Spleen (tissue), 11 donors: ENCODE measurements at regions not wholly inside any gene's neighbourhood (a gene's known extent, or its start where the extent isn't known, plus 50 kb on each side); places are given as distances from the start of the nearest gene placed in this dataset.

Source experiments
- DNase-seq: peaks from one replicate; pipeline ENCODE4 v3.0.0-alpha.2; 2020
- H3K27ac ChIP-seq, 8 donors: fragments of 200-600 bp; sonication (generic) in 7 of 8; 1 replicate in 4 of 8; 2 replicates in 4 of 8; pipeline versions ENCODE4 v1.5.0 to v1.8.0; 2016 to 2021; ENCODE audit warnings: inconsistent platforms in 4 of 8, mild to moderate bottlenecking in 4 of 8, moderate library complexity in 1 of 8
- H3K27me3 ChIP-seq, 7 donors: fragments of 200-600 bp; sonication (generic) in 6 of 7; replicated peaks in 1 of 7; 1 replicate in 4 of 7; 2 replicates in 3 of 7; pipeline versions ENCODE4 v1.5.0 to v1.8.0; 2016 to 2021; ENCODE audit warnings: inconsistent platforms in 3 of 7, mild to moderate bottlenecking in 1 of 7
- H3K36me3 ChIP-seq, 6 donors: fragments of 200-600 bp; sonication (generic) in 5 of 6; 1 replicate in 4 of 6; 2 replicates in 2 of 6; pipeline versions ENCODE4 v1.5.0 to v1.8.0; 2016 to 2021; ENCODE audit warnings: inconsistent platforms in 2 of 6
- H3K4me1 ChIP-seq, 6 donors: fragments of 200-600 bp; sonication (generic) in 5 of 6; 1 replicate in 3 of 6; 2 replicates in 3 of 6; pipeline versions ENCODE4 v1.5.0 to v1.8.0; 2016 to 2021; ENCODE audit warnings: inconsistent platforms in 3 of 6
- H3K4me3 ChIP-seq, 8 donors: fragments of 200-600 bp; sonication (generic) in 7 of 8; 1 replicate in 4 of 8; 2 replicates in 4 of 8; pipeline versions ENCODE4 v1.5.0 to v1.8.0; 2016 to 2021; ENCODE audit warnings: inconsistent platforms in 4 of 8, mild to moderate bottlenecking in 4 of 8, moderate library complexity in 2 of 8
- H3K9me3 ChIP-seq, 8 donors: fragments of 200-600 bp; sonication (generic) in 7 of 8; 1 replicate in 4 of 8; 2 replicates in 4 of 8; pipeline versions ENCODE4 v1.5.0 to v1.8.0; 2016 to 2021; ENCODE audit warnings: inconsistent platforms in 4 of 8
- POLR2A ChIP-seq, 3 donors: fragments of 450-650 bp; IDR thresholded peaks; one replicate each; pipeline ENCODE4 v1.5.1; 2017; ENCODE audit warnings: antibody characterized with exemption in 3 of 3, mild to moderate bottlenecking in 1 of 3
- POLR2AphosphoS5 ChIP-seq, 3 donors: sonication (generic); formaldehyde crosslinking; IDR thresholded peaks; one replicate each; pipeline ENCODE4 v1.5.1; 2017; ENCODE audit warnings: antibody characterized with exemption in 3 of 3
- WGBS, 5 donors: extraction: QIAGEN DNeasy Blood & Tissue Kit in 3 of 5; methylation state at CpG; one replicate each; pipeline versions ENCODE4 v1.1.5 to v1.1.7; 2013 to 2018; 5-methylcytosine and 5-hydroxymethylcytosine counted together
- intact Hi-C: fragments of 100-400 bp; cut with DNase I; formaldehyde crosslinking; loops from one replicate; pipeline ENCODE4 v1.15.0; 2023; ENCODE audit warnings: low total_unique reads
- TF ChIP-seq, protein P1 (sequence below), 11 experiments: fragments of 200-600 bp in 7 of 11; fragments of 450-650 bp in 4 of 11; sonication (generic) in 4 of 11; IDR thresholded peaks in 8 of 11; conservative IDR thresholded peaks in 3 of 11; 1 replicate in 7 of 11; 2 replicates in 4 of 11; pipeline versions ENCODE4 v1.4.0 to v1.8.0; 2016 to 2021; ENCODE audit warnings: antibody characterized with exemption in 11 of 11, inconsistent platforms in 4 of 11, mild to moderate bottlenecking in 1 of 11
- donor health status: healthy with polysubstance abuse.
- donor health status: DM: no; HTN: no; CAD: no; lungs with moderate emphysema.
- donor health status: DM: no; HTN: no; CAD: no.
- donor health status: Bipolar disorder and iron deficiency.
- donor health status: healthy.
- donor health status: DM: no; HTN: no; CAD: no.
- donor health status: DM: yes; HTN: yes; CAD: no.

DNA sequence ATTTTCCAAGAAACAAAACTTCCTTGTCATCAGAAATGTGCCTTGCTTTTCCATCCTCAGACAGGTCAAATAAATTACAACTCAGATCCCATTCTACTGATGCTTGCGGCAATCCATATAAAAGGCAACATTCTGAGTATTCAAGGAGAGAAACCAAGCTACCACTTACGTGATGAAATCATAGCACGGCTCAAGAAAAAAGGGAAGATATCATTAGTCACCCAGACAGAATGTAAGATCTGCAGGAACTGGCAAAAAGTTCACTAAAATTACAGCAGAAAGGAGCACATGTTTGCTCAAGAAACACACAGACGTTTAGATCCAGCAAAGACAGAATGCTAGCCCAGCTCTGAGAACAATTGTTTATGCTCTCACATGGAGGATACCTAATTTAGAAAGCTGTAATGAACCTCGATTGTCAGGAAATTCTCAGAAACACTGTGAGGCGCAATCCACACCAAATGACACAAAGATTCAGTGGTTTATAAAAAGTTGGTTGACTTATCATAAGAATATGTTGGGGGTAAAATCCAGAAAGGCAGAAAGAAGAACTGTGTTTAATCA lies 304.2 kb downstream of the ADGRG6 start:
- no peaks in the 10 kb centered on the region for H3K36me3 ChIP-seq
- peaks cover 0 to 13% (median 0%) of the 10 kb centered on the region in 7 donors for H3K27me3 ChIP-seq
- intact Hi-C loops: no loop called here
- WGBS, 5 donors: 29 to 38% (median 34%) methylated on average over 6 of the region's 6 CpGs
- H3K4me3 ChIP-seq: no peak overlapping the region
- H3K9me3 ChIP-seq: peaks cover 0 to 9% (median 0%) of the 10 kb centered on the region in 8 donors
- no peak for DNase-seq
- H3K27ac ChIP-seq: no peak overlapping the region
- no peaks in the 10 kb centered on the region for H3K4me1 ChIP-seq
- TF ChIP-seq POLR2A (IDR thresholded peaks at IDR 0.05): no peak
- TF ChIP-seq, protein P1, sequence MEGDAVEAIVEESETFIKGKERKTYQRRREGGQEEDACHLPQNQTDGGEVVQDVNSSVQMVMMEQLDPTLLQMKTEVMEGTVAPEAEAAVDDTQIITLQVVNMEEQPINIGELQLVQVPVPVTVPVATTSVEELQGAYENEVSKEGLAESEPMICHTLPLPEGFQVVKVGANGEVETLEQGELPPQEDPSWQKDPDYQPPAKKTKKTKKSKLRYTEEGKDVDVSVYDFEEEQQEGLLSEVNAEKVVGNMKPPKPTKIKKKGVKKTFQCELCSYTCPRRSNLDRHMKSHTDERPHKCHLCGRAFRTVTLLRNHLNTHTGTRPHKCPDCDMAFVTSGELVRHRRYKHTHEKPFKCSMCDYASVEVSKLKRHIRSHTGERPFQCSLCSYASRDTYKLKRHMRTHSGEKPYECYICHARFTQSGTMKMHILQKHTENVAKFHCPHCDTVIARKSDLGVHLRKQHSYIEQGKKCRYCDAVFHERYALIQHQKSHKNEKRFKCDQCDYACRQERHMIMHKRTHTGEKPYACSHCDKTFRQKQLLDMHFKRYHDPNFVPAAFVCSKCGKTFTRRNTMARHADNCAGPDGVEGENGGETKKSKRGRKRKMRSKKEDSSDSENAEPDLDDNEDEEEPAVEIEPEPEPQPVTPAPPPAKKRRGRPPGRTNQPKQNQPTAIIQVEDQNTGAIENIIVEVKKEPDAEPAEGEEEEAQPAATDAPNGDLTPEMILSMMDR (IDR thresholded peaks at IDR 0.05 in 8 of 11, conservative IDR thresholded peaks at IDR 0.05 in 3 of 11): no peak
- no peak for TF ChIP-seq POLR2AphosphoS5 (IDR thresholded peaks at IDR 0.05)

DNA sequence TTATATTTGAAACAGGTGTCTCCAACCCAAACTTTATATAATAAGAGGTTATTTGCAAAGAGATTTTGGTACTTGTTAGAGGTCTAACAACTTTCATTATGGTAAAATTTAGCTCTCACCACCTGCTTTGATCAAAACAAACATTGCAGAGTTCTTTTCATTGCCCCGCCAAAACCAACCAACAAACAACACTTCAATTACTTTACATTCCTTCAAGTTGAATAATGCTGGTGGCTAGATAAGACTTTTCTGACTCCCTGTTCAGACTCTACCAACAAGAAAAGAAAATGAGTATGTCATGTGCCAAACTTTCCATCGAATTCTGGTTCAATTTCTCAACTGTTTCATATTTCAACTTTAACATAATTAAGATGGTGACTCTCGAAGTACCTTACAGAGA lies 311.1 kb downstream of the ADGRG6 start:
- DNase-seq: no peak
- Histone ChIP-seq H3K4me1 (no peaks in the 10 kb centered on the region), H3K36me3 (no peaks in the 10 kb centered on the region), H3K27ac (no peak overlapping the region), H3K27me3 (peaks cover 0 to 5% (median 0%) of the 10 kb centered on the region in 7 donors), H3K9me3 (peaks cover 0 to 14% (median 9%) of the 10 kb centered on the region in 8 donors), H3K4me3 (no peak overlapping the region)
- 77 to 88% (median 82%) methylated on average over 3 of the region's 3 CpGs for WGBS, 5 donors
- intact Hi-C loops: no loop called here
- TF ChIP-seq POLR2A (IDR thresholded peaks at IDR 0.05): no peak
- TF ChIP-seq, protein P1 (IDR thresholded peaks at IDR 0.05 in 8 of 11, conservative IDR thresholded peaks at IDR 0.05 in 3 of 11): no peak

DNA sequence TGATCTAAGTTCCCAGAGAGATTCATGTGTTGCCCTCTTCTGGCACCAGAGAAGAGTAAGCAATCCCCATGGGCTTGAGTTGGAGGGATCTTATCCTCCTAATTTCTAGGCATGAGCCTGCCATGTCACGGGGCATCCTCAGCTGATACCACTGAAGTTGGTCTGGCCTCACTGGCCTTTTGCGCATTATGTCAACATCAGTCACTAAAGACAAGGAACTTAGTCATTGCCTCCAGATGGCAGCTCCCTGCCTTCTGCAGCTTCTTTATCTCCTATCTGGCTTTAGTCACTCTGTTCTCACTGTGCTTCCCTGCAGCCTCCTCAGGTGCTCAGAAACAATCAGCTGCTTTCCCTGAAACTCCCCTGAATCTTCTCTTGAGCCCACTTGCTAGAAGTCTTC lies 312.2 kb downstream of the ADGRG6 start:
- WGBS, 5 donors: 90 to 96% (median 95%) methylated on average over 2 of the region's 2 CpGs
- Histone ChIP-seq H3K9me3 (peaks cover 0 to 14% (median 9%) of the 10 kb centered on the region in 8 donors), H3K27ac (no peak overlapping the region), H3K27me3 (peaks cover 0 to 4% (median 0%) of the 10 kb centered on the region in 7 donors), H3K36me3 (no peaks in the 10 kb centered on the region), H3K4me1 (no peaks in the 10 kb centered on the region), H3K4me3 (no peak overlapping the region)
- no peak for TF ChIP-seq POLR2AphosphoS5 (IDR thresholded peaks at IDR 0.05)
- TF ChIP-seq, protein P1 (IDR thresholded peaks at IDR 0.05 in 8 of 11, conservative IDR thresholded peaks at IDR 0.05 in 3 of 11): no peak
- no peak for TF ChIP-seq POLR2A (IDR thresholded peaks at IDR 0.05)
- DNase-seq: no peak
- intact Hi-C loops: no loop called here

DNA sequence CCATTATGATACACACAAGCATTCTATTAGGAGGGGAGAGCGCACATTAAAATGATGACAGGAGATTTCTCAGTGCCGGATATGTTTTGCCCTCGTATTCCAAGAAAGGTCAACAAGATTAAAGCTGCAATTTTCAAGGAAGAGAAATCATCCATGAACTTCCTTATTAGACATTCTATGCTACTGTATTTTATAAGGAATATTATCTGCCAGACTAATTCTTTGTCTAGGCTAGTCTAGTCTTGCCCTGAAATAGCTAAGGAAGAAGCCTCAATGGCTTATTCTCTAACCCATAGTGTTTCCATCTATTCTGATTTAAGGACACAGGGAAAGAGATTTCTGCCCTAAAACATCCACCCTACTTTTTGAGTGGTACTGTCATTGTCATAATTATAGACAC lies 315.4 kb downstream of the ADGRG6 start:
- Histone ChIP-seq H3K27me3 (peaks cover 0 to 4% (median 0%) of the 10 kb centered on the region in 7 donors), H3K4me1 (no peaks in the 10 kb centered on the region), H3K36me3 (no peaks in the 10 kb centered on the region), H3K4me3 (no peak overlapping the region), H3K27ac (no peak overlapping the region), H3K9me3 (peaks cover 0 to 5% (median 1%) of the 10 kb centered on the region in 8 donors)
- WGBS, 5 donors: 72 to 82% (median 80%) methylated on average over 3 of the region's 3 CpGs
- TF ChIP-seq, protein P1 (IDR thresholded peaks at IDR 0.05 in 8 of 11, conservative IDR thresholded peaks at IDR 0.05 in 3 of 11): no peak
- TF ChIP-seq POLR2A (IDR thresholded peaks at IDR 0.05) (no peak), POLR2AphosphoS5 (IDR thresholded peaks at IDR 0.05) (no peak)
- intact Hi-C loops: no loop called here
- DNase-seq: no peak
